ENCODE measurements at regions not wholly inside any gene's neighbourhood (a gene's known extent, or its start where the extent isn't known, plus 50 kb on each side); places are given as distances from the start of the nearest gene placed in this dataset.
"Not testable (repeated sequence)": the region's sequence is repeated elsewhere in the genome, so short reads cannot be mapped to it uniquely, and the experiment has no call there.

DNA sequence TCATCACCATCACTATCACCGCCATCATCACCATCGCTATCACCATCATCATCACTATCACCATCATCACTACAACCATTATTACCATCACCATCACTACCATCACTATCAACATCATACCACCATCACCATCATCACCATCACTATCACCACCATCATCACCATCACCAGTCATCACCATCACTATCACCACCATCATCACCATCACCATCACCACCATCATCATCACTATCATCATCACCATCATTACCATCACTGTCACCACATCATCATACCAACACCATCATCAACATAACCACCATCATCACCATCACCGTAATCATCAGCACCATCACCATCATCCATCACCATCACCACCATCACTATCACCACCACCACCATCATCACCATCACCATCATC is 213.8 kb downstream of the ALG10 start:
- no peak overlapping the region for H3K4me3 ChIP-seq (ENCODE audit: low read depth, low read length, poor library complexity, severe bottlenecking)
- no peaks in the 10 kb centered on the region for H3K9me2 ChIP-seq (ENCODE audit: low read depth, low read length)
- no peak overlapping the region for H2AFZ ChIP-seq (ENCODE audit: low read length)
- no peaks in the 10 kb centered on the region for H3K79me2 ChIP-seq (ENCODE audit: insufficient read depth, low read length)
- H3F3A ChIP-seq (ENCODE audit: insufficient read depth, low read length) = no peaks in the 10 kb centered on the region
- H3K27me3 ChIP-seq (ENCODE audit: insufficient read depth, low read length) = no peaks in the 10 kb centered on the region
- no peak overlapping the region for H3K9ac ChIP-seq (ENCODE audit: low read length)
- no peak for TF ChIP-seq EZH2 (IDR thresholded peaks at IDR 0.05; ENCODE audit: borderline replicate concordance, low read length)
- TF ChIP-seq, protein P1, sequence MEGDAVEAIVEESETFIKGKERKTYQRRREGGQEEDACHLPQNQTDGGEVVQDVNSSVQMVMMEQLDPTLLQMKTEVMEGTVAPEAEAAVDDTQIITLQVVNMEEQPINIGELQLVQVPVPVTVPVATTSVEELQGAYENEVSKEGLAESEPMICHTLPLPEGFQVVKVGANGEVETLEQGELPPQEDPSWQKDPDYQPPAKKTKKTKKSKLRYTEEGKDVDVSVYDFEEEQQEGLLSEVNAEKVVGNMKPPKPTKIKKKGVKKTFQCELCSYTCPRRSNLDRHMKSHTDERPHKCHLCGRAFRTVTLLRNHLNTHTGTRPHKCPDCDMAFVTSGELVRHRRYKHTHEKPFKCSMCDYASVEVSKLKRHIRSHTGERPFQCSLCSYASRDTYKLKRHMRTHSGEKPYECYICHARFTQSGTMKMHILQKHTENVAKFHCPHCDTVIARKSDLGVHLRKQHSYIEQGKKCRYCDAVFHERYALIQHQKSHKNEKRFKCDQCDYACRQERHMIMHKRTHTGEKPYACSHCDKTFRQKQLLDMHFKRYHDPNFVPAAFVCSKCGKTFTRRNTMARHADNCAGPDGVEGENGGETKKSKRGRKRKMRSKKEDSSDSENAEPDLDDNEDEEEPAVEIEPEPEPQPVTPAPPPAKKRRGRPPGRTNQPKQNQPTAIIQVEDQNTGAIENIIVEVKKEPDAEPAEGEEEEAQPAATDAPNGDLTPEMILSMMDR (IDR thresholded peaks at IDR 0.05; ENCODE audit: low read length) = no peak
- H3K36me3 ChIP-seq (ENCODE audit: insufficient read depth, low read length) = no peaks in the 10 kb centered on the region
- no peak overlapping the region for H3K27ac ChIP-seq (ENCODE audit: low read depth, low read length, poor library complexity, severe bottlenecking)
- no peaks in the 10 kb centered on the region for H3K9me3 ChIP-seq (ENCODE audit: low read length)
- H3K4me2 ChIP-seq (ENCODE audit: low read length) = no peak overlapping the region
- H3K4me1 ChIP-seq (ENCODE audit: insufficient read depth, low read length, severe bottlenecking) = no peaks in the 10 kb centered on the region
- H4K20me1 ChIP-seq (ENCODE audit: insufficient read depth, low read length) = no peaks in the 10 kb centered on the region

GRCh38 chr12:34244608-34245007 is 222.3 kb downstream of the ALG10 start:
- H3K9me3 ChIP-seq (ENCODE audit: low read length) = no peaks in the 10 kb centered on the region
- H3F3A ChIP-seq (ENCODE audit: insufficient read depth, low read length) = no peaks in the 10 kb centered on the region

GRCh38 chr12:34249271-34249670 is 227.0 kb downstream of the ALG10 start:
- Histone ChIP-seq H3K4me2 (ENCODE audit: low read length) (no peak overlapping the region), H3K36me3 (ENCODE audit: insufficient read depth, low read length) (no peaks in the 10 kb centered on the region), H3K79me2 (ENCODE audit: insufficient read depth, low read length) (no peaks in the 10 kb centered on the region), H4K20me1 (ENCODE audit: insufficient read depth, low read length) (no peaks in the 10 kb centered on the region), H3K9ac (ENCODE audit: low read length) (no peak overlapping the region), H2AFZ (ENCODE audit: low read length) (no peak overlapping the region), H3K27me3 (ENCODE audit: insufficient read depth, low read length) (no peaks in the 10 kb centered on the region), H3K9me2 (ENCODE audit: low read depth, low read length) (no peaks in the 10 kb centered on the region), H3K4me3 (ENCODE audit: low read depth, low read length, poor library complexity, severe bottlenecking) (no peak overlapping the region), H3F3A (ENCODE audit: insufficient read depth, low read length) (no peaks in the 10 kb centered on the region), H3K27ac (ENCODE audit: low read depth, low read length, poor library complexity, severe bottlenecking) (no peak overlapping the region), H3K4me1 (ENCODE audit: insufficient read depth, low read length, severe bottlenecking) (no peaks in the 10 kb centered on the region), H3K9me3 (ENCODE audit: low read length) (no peaks in the 10 kb centered on the region)
- TF ChIP-seq, protein P1 (IDR thresholded peaks at IDR 0.05; ENCODE audit: low read length) = no peak
- no peak for TF ChIP-seq EZH2 (IDR thresholded peaks at IDR 0.05; ENCODE audit: borderline replicate concordance, low read length)

More at GRCh38 chr12:34244608-34245007, 222.3 kb downstream of the ALG10 start:
- Histone ChIP-seq H3K9ac (ENCODE audit: low read length) (no peak overlapping the region), H3K36me3 (ENCODE audit: insufficient read depth, low read length) (no peaks in the 10 kb centered on the region), H4K20me1 (ENCODE audit: insufficient read depth, low read length) (no peaks in the 10 kb centered on the region), H3K9me2 (ENCODE audit: low read depth, low read length) (no peaks in the 10 kb centered on the region), H3K27ac (ENCODE audit: low read depth, low read length, poor library complexity, severe bottlenecking) (no peak overlapping the region), H3K4me3 (ENCODE audit: low read depth, low read length, poor library complexity, severe bottlenecking) (no peak overlapping the region), H3K79me2 (ENCODE audit: insufficient read depth, low read length) (no peaks in the 10 kb centered on the region), H3K4me2 (ENCODE audit: low read length) (no peak overlapping the region), H2AFZ (ENCODE audit: low read length) (no peak overlapping the region), H3K27me3 (ENCODE audit: insufficient read depth, low read length) (no peaks in the 10 kb centered on the region), H3K4me1 (ENCODE audit: insufficient read depth, low read length, severe bottlenecking) (no peaks in the 10 kb centered on the region)
- TF ChIP-seq EZH2 (IDR thresholded peaks at IDR 0.05; ENCODE audit: borderline replicate concordance, low read length) = no peak
- TF ChIP-seq, protein P1 (IDR thresholded peaks at IDR 0.05; ENCODE audit: low read length) = no peak

GRCh38 chr12:34251879-34252278 is 229.6 kb downstream of the ALG10 start:
- not testable (repeated sequence) for H3K4me2 ChIP-seq (ENCODE audit: low read length); H3K9ac ChIP-seq (ENCODE audit: low read length); H3K27me3 ChIP-seq (ENCODE audit: insufficient read depth, low read length); H3K9me2 ChIP-seq (ENCODE audit: low read depth, low read length); H3K9me3 ChIP-seq (ENCODE audit: low read length); H3K27ac ChIP-seq (ENCODE audit: low read depth, low read length, poor library complexity, severe bottlenecking); H3K4me3 ChIP-seq (ENCODE audit: low read depth, low read length, poor library complexity, severe bottlenecking); H3K4me1 ChIP-seq (ENCODE audit: insufficient read depth, low read length, severe bottlenecking); H3K36me3 ChIP-seq (ENCODE audit: insufficient read depth, low read length); H3F3A ChIP-seq (ENCODE audit: insufficient read depth, low read length); H2AFZ ChIP-seq (ENCODE audit: low read length); H4K20me1 ChIP-seq (ENCODE audit: insufficient read depth, low read length); H3K79me2 ChIP-seq (ENCODE audit: insufficient read depth, low read length)
